ENCODE measurements at regions not wholly inside any gene's neighbourhood (a gene's known extent, or its start where the extent isn't known, plus 50 kb on each side); places are given as distances from the start of the nearest gene placed in this dataset.
"Not testable (repeated sequence)": the region's sequence is repeated elsewhere in the genome, so short reads cannot be mapped to it uniquely, and the experiment has no call there.

DNA sequence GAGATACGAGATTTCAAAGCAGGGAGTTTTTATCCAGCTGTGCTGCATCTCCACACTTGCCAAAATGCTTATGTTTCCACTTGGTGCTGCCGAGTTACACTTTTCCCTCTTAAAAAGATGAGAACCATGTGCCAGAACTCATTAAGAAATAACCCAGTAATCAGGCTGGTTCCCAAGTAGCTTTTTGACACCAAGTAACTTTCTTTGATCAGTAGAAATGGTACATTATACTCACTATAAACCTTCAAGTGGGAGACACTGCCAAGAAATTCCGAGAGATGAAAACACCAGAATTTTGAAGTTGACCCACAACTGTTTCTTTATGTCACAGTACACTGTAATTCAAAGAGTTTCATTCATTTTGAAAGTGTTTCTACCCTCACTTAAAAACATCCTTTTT lies 164.6 kb upstream of the CCDC54 start:
- no peak overlapping the region for H3K4me3 ChIP-seq (ENCODE audit: low read length)

DNA sequence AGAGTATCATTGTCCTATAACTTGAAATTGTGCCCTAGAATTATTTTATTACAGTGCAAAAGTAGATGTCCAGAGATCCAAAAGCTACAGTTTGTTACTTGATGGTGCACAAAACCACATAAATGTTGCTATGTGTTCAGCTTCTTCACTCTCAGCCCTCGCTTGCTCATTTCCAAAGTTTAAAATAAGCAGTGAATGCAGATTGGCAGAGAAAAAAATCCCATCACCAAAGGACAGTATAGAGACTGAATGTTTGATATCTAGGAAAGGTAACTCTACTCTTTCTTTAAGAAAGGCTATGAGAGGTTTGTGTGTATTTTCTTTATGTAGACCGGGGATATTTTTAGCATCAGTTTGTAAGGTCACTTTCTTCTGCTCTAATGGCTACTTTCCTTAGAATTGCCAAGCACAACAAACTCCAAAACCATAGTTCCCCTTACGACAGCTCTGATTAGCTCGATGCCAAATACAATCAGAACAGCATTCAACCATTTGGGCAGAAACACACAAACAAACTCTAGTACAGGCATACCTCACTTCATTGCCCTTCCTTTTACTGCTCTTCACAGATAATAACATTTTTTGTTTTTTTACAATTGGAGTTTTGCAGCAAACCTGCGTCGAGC lies 164.1 kb upstream of the CCDC54 start:
- Histone ChIP-seq H3K9ac (ENCODE audit: low read length) (no peak overlapping the region), H3K4me1 (ENCODE audit: control insufficient read depth, insufficient read depth, low read length) (peaks cover 33% of the 10 kb centered on the region), H3K9me3 (ENCODE audit: control insufficient read depth, low read length) (no peaks in the 10 kb centered on the region), H3K27me3 (replicated peaks; ENCODE audit: control insufficient read depth, insufficient read depth, low read length) (no peaks in the 10 kb centered on the region), H3K36me3 (ENCODE audit: control insufficient read depth, insufficient read depth, low read length, severe bottlenecking) (no peaks in the 10 kb centered on the region), H3K4me3 (ENCODE audit: low read length) (no peak overlapping the region)
- DNase-seq (ENCODE audit: low read depth) = no peak

More for the DNA sequence above, 164.6 kb upstream of the CCDC54 start:
- Histone ChIP-seq H3K9ac (ENCODE audit: low read length) (no peak overlapping the region), H3K4me1 (ENCODE audit: control insufficient read depth, insufficient read depth, low read length) (peaks cover 38% of the 10 kb centered on the region), H3K9me3 (ENCODE audit: control insufficient read depth, low read length) (no peaks in the 10 kb centered on the region), H3K36me3 (ENCODE audit: control insufficient read depth, insufficient read depth, low read length, severe bottlenecking) (no peaks in the 10 kb centered on the region), H3K27me3 (replicated peaks; ENCODE audit: control insufficient read depth, insufficient read depth, low read length) (no peaks in the 10 kb centered on the region)
- no peak for DNase-seq (ENCODE audit: low read depth)

DNA sequence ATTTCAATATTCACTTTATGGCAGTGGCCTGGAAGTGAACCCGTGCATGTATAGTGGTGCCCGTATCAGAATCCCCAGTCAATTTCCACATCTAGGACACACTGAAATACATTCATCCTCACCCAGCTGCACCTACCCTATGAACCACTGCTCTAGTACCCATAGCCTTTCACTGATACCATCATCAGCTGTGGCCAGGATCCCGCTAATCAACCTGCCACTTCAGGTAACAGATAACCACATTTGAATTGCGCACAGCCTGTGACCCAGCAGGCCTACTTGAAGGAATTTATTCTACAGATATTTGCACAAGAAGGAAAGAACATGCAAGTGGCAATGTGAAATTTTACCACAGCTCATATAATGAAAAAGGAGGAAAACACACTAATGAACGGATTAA lies 161.0 kb upstream of the CCDC54 start:
- H3K9me3 ChIP-seq (ENCODE audit: control insufficient read depth, low read length) = no peaks in the 10 kb centered on the region
- DNase-seq (ENCODE audit: low read depth) = no peak

DNA sequence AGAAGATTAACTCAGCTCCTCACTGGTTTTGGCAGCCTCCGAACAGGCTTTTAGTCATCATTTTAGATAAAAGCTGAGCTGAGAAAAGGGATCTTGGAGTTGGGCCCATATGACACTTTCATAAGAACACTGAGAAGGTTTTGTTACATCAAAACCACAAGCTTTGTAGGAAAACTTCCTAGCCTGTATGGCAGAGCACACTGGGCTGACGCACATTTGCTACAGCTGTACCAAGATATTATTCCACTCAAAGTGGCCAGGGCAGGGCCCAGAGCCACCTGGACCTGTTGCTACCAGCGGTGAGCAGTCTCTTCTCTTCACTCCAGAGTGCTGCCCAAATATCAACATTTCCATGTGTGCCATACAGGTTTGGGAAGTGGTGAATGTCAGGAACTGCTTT lies 160.5 kb upstream of the CCDC54 start:
- Histone ChIP-seq H3K27me3 (replicated peaks; ENCODE audit: control insufficient read depth, insufficient read depth, low read length) (no peaks in the 10 kb centered on the region), H3K36me3 (ENCODE audit: control insufficient read depth, insufficient read depth, low read length, severe bottlenecking) (no peaks in the 10 kb centered on the region), H3K4me1 (ENCODE audit: control insufficient read depth, insufficient read depth, low read length) (peaks cover 14% of the 10 kb centered on the region), H3K4me3 (ENCODE audit: low read length) (peak overlapping the region; percentile 36), H3K9ac (ENCODE audit: low read length) (peak overlapping the region; percentile 39), H3K9me3 (ENCODE audit: control insufficient read depth, low read length) (no peaks in the 10 kb centered on the region)
- DNase-seq (ENCODE audit: low read depth) = peak; percentile 93

More for the DNA sequence above, 161.0 kb upstream of the CCDC54 start:
- Histone ChIP-seq H3K27me3 (replicated peaks; ENCODE audit: control insufficient read depth, insufficient read depth, low read length) (no peaks in the 10 kb centered on the region), H3K4me1 (ENCODE audit: control insufficient read depth, insufficient read depth, low read length) (peaks cover 14% of the 10 kb centered on the region), H3K9ac (ENCODE audit: low read length) (no peak overlapping the region), H3K4me3 (ENCODE audit: low read length) (no peak overlapping the region), H3K36me3 (ENCODE audit: control insufficient read depth, insufficient read depth, low read length, severe bottlenecking) (no peaks in the 10 kb centered on the region)

DNA sequence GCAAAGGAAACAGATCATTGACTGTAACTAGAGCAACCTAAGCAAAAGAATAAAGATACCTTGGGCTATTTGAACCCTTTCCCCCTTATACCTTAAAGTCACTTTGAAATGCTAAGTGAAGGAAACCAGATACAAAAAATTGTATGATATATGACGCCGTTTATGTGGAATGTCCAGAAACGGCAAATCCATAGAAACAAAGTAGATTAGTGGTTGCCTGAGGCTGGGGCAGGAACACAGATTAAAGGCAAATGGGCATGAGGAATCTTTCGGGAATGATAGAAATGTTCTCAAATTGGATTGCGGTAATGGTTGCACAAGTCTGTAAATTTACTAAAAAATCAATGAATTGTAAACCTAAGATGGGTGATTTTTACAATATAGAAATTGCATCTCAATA lies 160.1 kb upstream of the CCDC54 start:
- Histone ChIP-seq H3K4me3 (ENCODE audit: low read length) (peak overlapping the region; percentile 36), H3K9me3 (ENCODE audit: control insufficient read depth, low read length) (no peaks in the 10 kb centered on the region)
- peak; percentile 97 for DNase-seq (ENCODE audit: low read depth)

DNA sequence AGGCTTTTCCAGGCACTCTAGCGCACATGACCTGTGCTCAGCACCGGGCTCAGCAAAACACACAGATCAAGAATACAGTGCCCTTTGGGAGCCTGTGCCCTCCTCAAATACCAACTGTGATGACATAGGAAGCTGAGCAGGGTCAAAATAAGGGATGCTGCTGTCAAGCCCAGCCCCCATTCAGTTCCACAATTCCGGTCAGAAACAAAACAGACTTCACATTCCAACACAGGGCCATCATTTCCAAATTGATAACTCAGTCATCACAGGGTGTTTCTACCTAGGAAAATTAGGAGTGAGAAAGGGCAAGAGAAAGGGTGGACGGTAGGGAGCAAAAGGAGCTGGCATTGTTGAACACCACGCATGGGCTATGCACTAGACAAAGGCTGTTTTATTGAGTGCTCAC lies 158.4 kb upstream of the CCDC54 start:
- no peak for DNase-seq (ENCODE audit: low read depth)
- Histone ChIP-seq H3K4me1 (ENCODE audit: control insufficient read depth, insufficient read depth, low read length) (peaks cover 23% of the 10 kb centered on the region), H3K9ac (ENCODE audit: low read length) (no peak overlapping the region), H3K9me3 (ENCODE audit: control insufficient read depth, low read length) (no peaks in the 10 kb centered on the region), H3K27me3 (replicated peaks; ENCODE audit: control insufficient read depth, insufficient read depth, low read length) (no peaks in the 10 kb centered on the region), H3K36me3 (ENCODE audit: control insufficient read depth, insufficient read depth, low read length, severe bottlenecking) (no peaks in the 10 kb centered on the region), H3K4me3 (ENCODE audit: low read length) (no peak overlapping the region)

More for the DNA sequence above, 160.1 kb upstream of the CCDC54 start:
- peak overlapping the region; percentile 39 for H3K9ac ChIP-seq (ENCODE audit: low read length)
- H3K36me3 ChIP-seq (ENCODE audit: control insufficient read depth, insufficient read depth, low read length, severe bottlenecking) = no peaks in the 10 kb centered on the region
- peaks cover 15% of the 10 kb centered on the region for H3K4me1 ChIP-seq (ENCODE audit: control insufficient read depth, insufficient read depth, low read length)
- no peaks in the 10 kb centered on the region for H3K27me3 ChIP-seq (replicated peaks; ENCODE audit: control insufficient read depth, insufficient read depth, low read length)

DNA sequence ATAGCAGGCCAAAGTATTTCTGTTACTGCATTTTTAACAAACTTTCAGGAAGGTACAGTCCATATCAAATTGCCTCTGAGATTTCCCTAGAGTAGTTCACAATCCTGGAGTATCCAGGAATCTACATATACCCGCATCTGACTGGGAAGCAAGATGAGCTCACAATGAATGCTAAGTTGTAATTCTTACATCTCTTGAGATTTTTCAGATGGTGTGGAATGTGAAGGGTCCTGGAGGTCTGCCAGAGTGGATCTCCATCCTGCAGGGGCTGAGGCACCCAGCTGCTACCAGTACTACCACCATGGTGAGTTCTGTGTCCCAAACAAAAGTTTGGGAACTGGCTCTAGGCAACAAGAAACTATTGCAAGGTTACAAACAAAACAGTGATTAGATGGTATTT lies 156.7 kb upstream of the CCDC54 start:
- DNase-seq (ENCODE audit: low read depth) = no peak
- H3K36me3 ChIP-seq (ENCODE audit: control insufficient read depth, insufficient read depth, low read length, severe bottlenecking) = no peaks in the 10 kb centered on the region
- H3K9ac ChIP-seq (ENCODE audit: low read length) = no peak overlapping the region
- no peaks in the 10 kb centered on the region for H3K9me3 ChIP-seq (ENCODE audit: control insufficient read depth, low read length)
- peaks cover 23% of the 10 kb centered on the region for H3K4me1 ChIP-seq (ENCODE audit: control insufficient read depth, insufficient read depth, low read length)
- no peaks in the 10 kb centered on the region for H3K27me3 ChIP-seq (replicated peaks; ENCODE audit: control insufficient read depth, insufficient read depth, low read length)
- no peak overlapping the region for H3K4me3 ChIP-seq (ENCODE audit: low read length)

DNA sequence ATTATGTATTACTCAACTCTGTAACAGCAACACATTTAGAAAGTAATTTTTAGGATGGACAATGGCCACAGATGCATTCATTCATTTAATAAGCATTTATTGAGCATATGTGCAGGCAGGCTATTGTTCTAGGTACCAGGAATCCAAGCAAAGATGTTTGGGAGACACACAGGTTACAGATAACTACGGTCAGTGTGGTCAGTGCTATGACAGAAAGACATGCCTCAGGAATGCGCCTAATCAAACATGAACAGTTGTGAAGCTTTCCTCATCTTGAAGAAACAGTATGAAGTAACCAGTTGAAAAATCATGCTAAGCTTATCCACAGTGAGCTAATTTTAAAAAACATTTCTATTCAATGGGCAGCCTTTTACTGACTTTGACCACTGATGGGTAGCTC lies 155.4 kb upstream of the CCDC54 start:
- Histone ChIP-seq H3K36me3 (ENCODE audit: control insufficient read depth, insufficient read depth, low read length, severe bottlenecking) (no peaks in the 10 kb centered on the region), H3K27me3 (replicated peaks; ENCODE audit: control insufficient read depth, insufficient read depth, low read length) (no peaks in the 10 kb centered on the region), H3K4me3 (ENCODE audit: low read length) (no peak overlapping the region), H3K9me3 (ENCODE audit: control insufficient read depth, low read length) (no peaks in the 10 kb centered on the region), H3K9ac (ENCODE audit: low read length) (no peak overlapping the region), H3K4me1 (ENCODE audit: control insufficient read depth, insufficient read depth, low read length) (peaks cover 16% of the 10 kb centered on the region)
- DNase-seq (ENCODE audit: low read depth) = peak; percentile 28

DNA sequence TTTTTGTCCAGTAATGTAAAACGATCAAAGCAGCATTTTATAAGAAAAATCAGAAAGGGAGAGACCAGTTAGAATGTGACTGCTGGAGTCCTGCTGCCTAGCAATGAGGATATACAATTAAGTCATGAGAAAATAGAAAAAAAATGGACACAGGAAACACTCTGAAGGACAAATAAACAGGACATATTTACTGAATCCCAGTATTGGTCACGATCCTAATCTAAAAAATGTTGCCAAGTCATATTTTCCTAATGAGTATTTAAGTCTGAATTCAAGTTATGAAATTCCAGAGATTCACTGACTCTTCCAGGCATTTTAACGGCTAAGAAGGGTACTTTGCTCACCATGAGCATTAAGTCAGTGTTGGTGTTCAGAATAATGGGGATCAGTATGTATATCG lies 154.3 kb upstream of the CCDC54 start:
- Histone ChIP-seq H3K4me3 (ENCODE audit: low read length) (peak overlapping the region; percentile 18), H3K4me1 (ENCODE audit: control insufficient read depth, insufficient read depth, low read length) (peaks cover 16% of the 10 kb centered on the region), H3K36me3 (ENCODE audit: control insufficient read depth, insufficient read depth, low read length, severe bottlenecking) (no peaks in the 10 kb centered on the region), H3K9me3 (ENCODE audit: control insufficient read depth, low read length) (no peaks in the 10 kb centered on the region), H3K27me3 (replicated peaks; ENCODE audit: control insufficient read depth, insufficient read depth, low read length) (no peaks in the 10 kb centered on the region), H3K9ac (ENCODE audit: low read length) (peak overlapping the region; percentile 24)
- peak; percentile 85 for DNase-seq (ENCODE audit: low read depth)

DNA sequence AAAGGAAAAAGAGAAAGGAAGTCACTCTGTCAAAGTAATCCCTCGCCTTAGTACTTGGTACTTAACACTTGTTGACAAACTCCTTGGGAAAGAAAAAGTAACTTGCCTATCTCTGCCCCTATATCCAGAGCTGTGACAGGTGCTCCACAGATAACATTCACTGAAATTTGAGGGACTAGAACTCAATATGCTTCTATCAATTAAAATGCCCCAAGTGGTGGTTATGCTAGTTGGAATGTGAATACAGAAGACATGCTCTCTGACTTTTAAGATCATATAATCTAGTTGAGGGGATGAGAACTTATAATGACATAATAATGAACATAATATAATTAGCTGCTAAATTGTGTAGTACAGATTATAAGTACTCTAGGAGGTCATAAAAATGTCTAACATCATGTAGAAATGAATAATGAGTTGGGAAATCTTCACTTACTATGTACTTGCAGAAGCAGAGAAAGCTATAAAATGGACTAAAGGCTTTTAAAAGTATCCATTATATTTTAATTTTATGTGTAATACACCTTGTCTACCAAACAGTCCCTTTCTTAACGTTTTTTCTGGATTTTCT lies 153.1 kb upstream of the CCDC54 start:
- no peaks in the 10 kb centered on the region for H3K27me3 ChIP-seq (replicated peaks; ENCODE audit: control insufficient read depth, insufficient read depth, low read length)
- H3K9ac ChIP-seq (ENCODE audit: low read length) = no peak overlapping the region
- DNase-seq (ENCODE audit: low read depth) = no peak
- no peaks in the 10 kb centered on the region for H3K9me3 ChIP-seq (ENCODE audit: control insufficient read depth, low read length)
- peaks cover 16% of the 10 kb centered on the region for H3K4me1 ChIP-seq (ENCODE audit: control insufficient read depth, insufficient read depth, low read length)
- H3K4me3 ChIP-seq (ENCODE audit: low read length) = no peak overlapping the region
- H3K36me3 ChIP-seq (ENCODE audit: control insufficient read depth, insufficient read depth, low read length, severe bottlenecking) = no peaks in the 10 kb centered on the region

DNA sequence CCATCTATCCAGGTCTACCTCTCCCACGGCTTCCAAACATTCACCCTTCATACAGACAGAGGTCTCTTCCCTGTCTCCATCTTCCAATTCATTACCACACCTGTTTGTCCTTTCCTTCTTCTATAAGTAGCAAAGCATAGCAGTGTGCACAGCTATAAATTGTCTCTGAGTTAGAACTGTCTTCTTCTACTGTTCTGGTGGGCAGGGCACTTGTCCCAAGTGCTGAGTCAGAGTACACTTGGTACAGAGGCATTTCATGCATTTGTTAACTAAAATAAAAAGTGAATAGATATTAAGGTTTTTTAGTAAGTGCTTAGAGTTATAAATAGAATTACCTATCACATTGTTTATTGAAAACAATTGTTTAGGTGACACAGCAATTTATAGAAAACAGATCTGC lies 150.1 kb upstream of the CCDC54 start:
- H3K27me3 ChIP-seq (replicated peaks; ENCODE audit: control insufficient read depth, insufficient read depth, low read length) = no peaks in the 10 kb centered on the region
- H3K4me1 ChIP-seq (ENCODE audit: control insufficient read depth, insufficient read depth, low read length) = peaks cover 16% of the 10 kb centered on the region
- H3K9me3 ChIP-seq (ENCODE audit: control insufficient read depth, low read length) = no peaks in the 10 kb centered on the region
- no peak overlapping the region for H3K4me3 ChIP-seq (ENCODE audit: low read length)
- H3K36me3 ChIP-seq (ENCODE audit: control insufficient read depth, insufficient read depth, low read length, severe bottlenecking) = no peaks in the 10 kb centered on the region
- no peak overlapping the region for H3K9ac ChIP-seq (ENCODE audit: low read length)
- DNase-seq (ENCODE audit: low read depth) = peak; percentile 56

DNA sequence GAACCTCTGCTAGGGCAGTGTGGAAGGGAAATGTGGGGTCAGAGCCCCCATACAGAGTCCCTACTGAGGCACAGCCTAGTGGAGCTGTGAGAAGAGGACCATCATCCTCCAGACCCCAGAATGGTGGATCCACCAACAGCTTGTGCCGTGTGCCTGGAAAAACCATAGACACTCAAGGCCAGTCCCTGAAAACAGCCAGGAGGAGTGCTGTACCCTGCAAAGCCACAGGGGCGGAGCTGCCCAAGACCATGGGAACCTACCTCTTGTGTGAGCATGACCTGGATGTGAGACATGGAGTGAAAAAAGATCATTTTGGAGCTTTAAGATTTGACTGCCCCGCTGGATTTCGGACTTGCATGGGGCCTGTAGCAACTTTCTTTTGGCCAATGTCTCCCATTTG lies 143.4 kb upstream of the CCDC54 start:
- H3K9me3 ChIP-seq (ENCODE audit: control insufficient read depth, low read length); DNase-seq (ENCODE audit: low read depth); H3K4me1 ChIP-seq (ENCODE audit: control insufficient read depth, insufficient read depth, low read length); H3K36me3 ChIP-seq (ENCODE audit: control insufficient read depth, insufficient read depth, low read length, severe bottlenecking); H3K27me3 ChIP-seq (replicated peaks; ENCODE audit: control insufficient read depth, insufficient read depth, low read length); H3K4me3 ChIP-seq (ENCODE audit: low read length); H3K9ac ChIP-seq (ENCODE audit: low read length): not testable (repeated sequence)
